H9 (cell line): ENCODE measurements at regions not wholly inside any gene's neighbourhood (a gene's known extent, or its start where the extent isn't known, plus 50 kb on each side); places are given as distances from the start of the nearest gene placed in this dataset.
A peak's percentile ranks its signal among the peaks of the same experiment; 100 is the strongest.

Experiments used
- DNase-seq: peaks from one replicate; pipeline ENCODE4 v3.0.0-alpha.2; 2017
- H2AFZ ChIP-seq: one replicate; pipeline ENCODE4 v1.6.1; 2013; ENCODE audit warnings: mild to moderate bottlenecking, low read length, control low read depth, moderate library complexity
- H2AK5ac ChIP-seq: 2 replicates; pipeline ENCODE4 v1.6.1; 2013; ENCODE audit warnings: low read length, control low read depth, mixed read lengths; ENCODE audit not compliant: insufficient read length
- H2BK120ac ChIP-seq: one replicate; pipeline ENCODE4 v1.6.1; 2013; ENCODE audit warnings: low read depth, mild to moderate bottlenecking, low read length, control low read depth, inconsistent platforms; ENCODE audit not compliant: poor library complexity, severe bottlenecking
- H2BK12ac ChIP-seq: 2 replicates; pipeline ENCODE4 v1.6.1; 2013; ENCODE audit warnings: low read length, control low read depth, mixed read lengths, low read depth; ENCODE audit not compliant: insufficient read length
- H2BK15ac ChIP-seq: 2 replicates; pipeline ENCODE4 v1.6.1; 2013; ENCODE audit warnings: low read depth, low read length, control low read depth
- H2BK20ac ChIP-seq: one replicate; pipeline ENCODE4 v1.6.1; 2013; ENCODE audit warnings: low read depth, mild to moderate bottlenecking, low read length, control low read depth, inconsistent platforms; ENCODE audit not compliant: poor library complexity, severe bottlenecking
- H2BK5ac ChIP-seq: 2 replicates; pipeline ENCODE4 v1.6.1; 2013; ENCODE audit warnings: low read length, control low read depth, mixed read lengths; ENCODE audit not compliant: insufficient read length
- H3K14ac ChIP-seq: 2 replicates; pipeline ENCODE4 v1.6.1; 2013; ENCODE audit warnings: low read length, control low read depth; ENCODE audit not compliant: insufficient read depth
- H3K18ac ChIP-seq: 2 replicates; pipeline ENCODE4 v1.6.1; 2013; ENCODE audit warnings: low read depth, mild to moderate bottlenecking, mixed read lengths, low read length, control low read depth; ENCODE audit not compliant: insufficient read length
- H3K23ac ChIP-seq: 2 replicates; pipeline ENCODE4 v1.6.1; 2013; ENCODE audit warnings: low read length, control low read depth, mixed read lengths, low read depth; ENCODE audit not compliant: insufficient read length
- H3K23me2 ChIP-seq: 2 replicates; pipeline ENCODE4 v1.6.1; 2013; ENCODE audit warnings: low read depth, mild to moderate bottlenecking, mixed read lengths, low read length, control low read depth; ENCODE audit not compliant: insufficient read length, poor library complexity, severe bottlenecking
- H3K27ac ChIP-seq: 2 replicates; pipeline ENCODE4 v1.5.1; 2013; ENCODE audit warnings: low read length, control low read depth, mixed read lengths, low read depth; ENCODE audit not compliant: insufficient read length
- H3K27me3 ChIP-seq: 2 replicates; pipeline ENCODE4 v1.6.1; 2013; ENCODE audit warnings: low read length, control low read depth, inconsistent platforms; ENCODE audit not compliant: insufficient read depth
- H3K4ac ChIP-seq: 2 replicates; pipeline ENCODE4 v1.6.1; 2013; ENCODE audit warnings: low read depth, mild to moderate bottlenecking, control low read depth, inconsistent platforms, low read length, moderate library complexity
- H3K4me1 ChIP-seq: 2 replicates; pipeline ENCODE4 v1.6.1; 2013; ENCODE audit warnings: low read length, control low read depth, inconsistent platforms; ENCODE audit not compliant: insufficient read depth
- H3K4me2 ChIP-seq: 2 replicates; pipeline ENCODE4 v1.6.1; 2013; ENCODE audit warnings: low read length, control low read depth, mixed read lengths; ENCODE audit not compliant: insufficient read length, insufficient read depth
- H3K56ac ChIP-seq: 2 replicates; pipeline ENCODE4 v1.6.1; 2013; ENCODE audit warnings: low read depth, mild to moderate bottlenecking, mixed read lengths, low read length, control low read depth; ENCODE audit not compliant: insufficient read length
- H3K79me1 ChIP-seq: 2 replicates; pipeline ENCODE4 v1.6.1; 2013; ENCODE audit warnings: low read depth, mild to moderate bottlenecking, moderate library complexity, low read length, control low read depth, inconsistent platforms; ENCODE audit not compliant: insufficient read depth, poor library complexity, severe bottlenecking
- H3K79me2 ChIP-seq: 2 replicates; pipeline ENCODE4 v1.6.1; 2013; ENCODE audit warnings: low read length, control low read depth, inconsistent platforms; ENCODE audit not compliant: insufficient read depth
- H3K9ac ChIP-seq: 2 replicates; pipeline ENCODE4 v1.6.1; 2013; ENCODE audit warnings: low read length, control low read depth, mixed read lengths; ENCODE audit not compliant: insufficient read length; ENCODE audit errors: extremely low read depth
- H3K9me3 ChIP-seq: one replicate; pipeline ENCODE4 v1.6.1; 2013; ENCODE audit warnings: low read depth, low read length, inconsistent platforms; ENCODE audit not compliant: control insufficient read depth
- H3T11ph ChIP-seq: one replicate; pipeline ENCODE4 v1.6.1; 2013; ENCODE audit warnings: mild to moderate bottlenecking, low read length, control low read depth, inconsistent platforms
- H4K20me1 ChIP-seq: one replicate; pipeline ENCODE4 v1.6.1; 2013; ENCODE audit not compliant: control insufficient read depth, insufficient read length, insufficient read depth
- H4K5ac ChIP-seq: 2 replicates; pipeline ENCODE4 v1.6.1; 2013; ENCODE audit warnings: low read depth, mild to moderate bottlenecking, mixed read lengths, low read length, control low read depth; ENCODE audit not compliant: insufficient read length
- H4K8ac ChIP-seq: replicated peaks from 2 replicates; pipeline ENCODE4 v1.6.1; 2013; ENCODE audit warnings: low read length, control low read depth, mixed read lengths, low read depth; ENCODE audit not compliant: insufficient read length
- H4K91ac ChIP-seq: 2 replicates; pipeline ENCODE4 v1.6.1; 2013; ENCODE audit warnings: low read depth, mild to moderate bottlenecking, moderate library complexity, mixed read lengths, low read length, control low read depth; ENCODE audit not compliant: insufficient read length
- H3K27ac Mint-ChIP-seq, 3 experiments: 2 replicates in 2 of 3; 3 replicates in 1 of 3; pipeline ENCODE4 v1.8.0; 2020 to 2021; ENCODE audit warnings: mixed read lengths in 3 of 3, mild to moderate bottlenecking in 1 of 3, moderate library complexity in 1 of 3
- H3K27me3 Mint-ChIP-seq: 2 replicates; pipeline ENCODE4 v1.8.0; 2021; ENCODE audit warnings: low read depth, mild to moderate bottlenecking, moderate library complexity, mixed read lengths
- H3K36me3 Mint-ChIP-seq, 3 experiments: 2 replicates in 2 of 3; 3 replicates in 1 of 3; pipeline ENCODE4 v1.8.0; 2020 to 2021; ENCODE audit warnings: low read depth in 3 of 3, mixed read lengths in 3 of 3; ENCODE audit not compliant: insufficient read depth in 1 of 3
- H3K4me1 Mint-ChIP-seq, 2 experiments: 2 replicates each; pipeline ENCODE4 v1.8.0; 2020; ENCODE audit warnings: mixed read lengths in 2 of 2
- H3K4me3 Mint-ChIP-seq, 2 experiments: 2 replicates in 1 of 2; 3 replicates in 1 of 2; pipeline ENCODE4 v1.8.0; 2020 to 2021; ENCODE audit warnings: mild to moderate bottlenecking in 2 of 2, mixed read lengths in 2 of 2, moderate library complexity in 1 of 2
- H3K9me3 Mint-ChIP-seq, 2 experiments: 2 replicates in 1 of 2; 3 replicates in 1 of 2; pipeline ENCODE4 v1.8.0; 2020; ENCODE audit warnings: mild to moderate bottlenecking in 2 of 2, mixed read lengths in 2 of 2, moderate library complexity in 1 of 2
- CTCF ChIP-seq: fragments of 200-600 bp; sonication (generic); conservative IDR thresholded peaks from 3 replicates; pipeline ENCODE4 v1.8.0; 2021; ENCODE audit warnings: antibody characterized with exemption, mild to moderate bottlenecking
- WGBS: extraction: QIAGEN DNeasy Blood & Tissue Kit; methylation state at CpG from one replicate; pipeline ENCODE4 v1.1.7; 2013; ENCODE audit warnings: missing lambda C conversion rate, low lambda C conversion rate, mixed read lengths; ENCODE audit not compliant: insufficient read length; ENCODE audit errors: extremely low coverage; 5-methylcytosine and 5-hydroxymethylcytosine counted together

GRCh38 chr14:105837349-105838063 is 311.1 kb downstream of the TMEM121 start:
- no peak overlapping the region for H4K91ac ChIP-seq
- WGBS = no CpG with 5 or more reads among the region's 20 CpGs
- H3K27me3 Mint-ChIP-seq = peaks cover 3% of the 10 kb centered on the region

More at GRCh38 chr14:105837349-105838063, 311.1 kb downstream of the TMEM121 start:
- H3K4me2 ChIP-seq = no peak overlapping the region
- no peak overlapping the region for H2BK20ac ChIP-seq
- no peak overlapping the region for H2AK5ac ChIP-seq
- H3K23me2 ChIP-seq = no peaks in the 10 kb centered on the region
- H3K14ac ChIP-seq = no peak overlapping the region
- H3K36me3 Mint-ChIP-seq = peaks cover 13 to 38% (median 19%) of the 10 kb centered on the region in 3 experiments; a peak in 6 of 7 replicates
- H3K4me1 ChIP-seq = no peaks in the 10 kb centered on the region
- H4K5ac ChIP-seq = no peak overlapping the region
- no peak overlapping the region for H2BK15ac ChIP-seq
- no peak overlapping the region for H3K18ac ChIP-seq
- no peak overlapping the region for H3K27ac Mint-ChIP-seq
- H3K79me1 ChIP-seq = no peaks in the 10 kb centered on the region
- TF ChIP-seq CTCF = no peak
- H3K4ac ChIP-seq = no peak overlapping the region
- no peak overlapping the region for H3K9ac ChIP-seq
- H2BK5ac ChIP-seq = no peak overlapping the region
- no peaks in the 10 kb centered on the region for H4K20me1 ChIP-seq
- peak; percentile 10 for DNase-seq
- H3K27me3 ChIP-seq = no peaks in the 10 kb centered on the region
- no peak overlapping the region for H3T11ph ChIP-seq
- H2BK120ac ChIP-seq = no peak overlapping the region
- H3K79me2 ChIP-seq = no peaks in the 10 kb centered on the region
- H3K9me3 Mint-ChIP-seq = peaks cover 69 to 93% of the 10 kb centered on the region in 2 experiments
- no peak overlapping the region for H3K27ac ChIP-seq
- H3K4me3 Mint-ChIP-seq = no peak overlapping the region
- no peak overlapping the region for H2BK12ac ChIP-seq
- no peaks in the 10 kb centered on the region for H3K4me1 Mint-ChIP-seq
- H2AFZ ChIP-seq = no peak overlapping the region
- no peak overlapping the region for H4K8ac ChIP-seq
- H3K9me3 ChIP-seq = peaks cover 86% of the 10 kb centered on the region
- H3K56ac ChIP-seq = no peak overlapping the region
- H3K23ac ChIP-seq = no peak overlapping the region
